ENCODE measurements at regions not wholly inside any gene's neighbourhood (a gene's known extent, or its start where the extent isn't known, plus 50 kb on each side); places are given as distances from the start of the nearest gene placed in this dataset.

DNA sequence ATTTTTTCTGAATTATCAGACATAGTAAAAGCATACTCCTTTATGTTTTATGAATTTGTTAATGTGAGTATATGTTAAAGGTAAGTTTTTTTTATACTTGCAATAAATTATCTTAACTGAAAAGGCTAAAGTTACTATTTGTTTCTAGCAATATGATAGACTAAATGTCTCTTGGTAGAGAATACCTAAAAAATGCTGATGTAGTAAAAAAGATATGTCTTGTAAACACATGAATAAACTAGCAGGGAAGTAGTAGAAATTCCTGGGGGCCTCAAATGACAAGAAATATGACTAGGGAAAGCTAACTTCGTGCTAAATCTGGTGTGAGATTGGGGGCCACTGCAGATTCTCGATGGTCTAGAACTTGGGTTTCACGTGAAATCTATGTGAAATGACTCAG is 188.1 kb upstream of the CACNA1E start:
- TF ChIP-seq GATA2 (IDR thresholded peaks at IDR 0.05; ENCODE audit: low read depth, low read length) (no peak), GATA3 (IDR thresholded peaks at IDR 0.05; ENCODE audit: low read depth, low read length) (no peak)

Measured in SH-SY5Y (cell line).